Prostate gland (tissue), 2 donors: ENCODE measurements at regions not wholly inside any gene's neighbourhood (a gene's known extent, or its start where the extent isn't known, plus 50 kb on each side); places are given as distances from the start of the nearest gene placed in this dataset.

Experiments used
- POLR2A ChIP-seq: fragments of 450-650 bp; IDR thresholded peaks from one replicate; pipeline ENCODE4 v1.6.1; 2016; ENCODE audit warnings: antibody characterized with exemption, mild to moderate bottlenecking
- POLR2AphosphoS5 ChIP-seq: sonication (generic); formaldehyde crosslinking; IDR thresholded peaks from one replicate; pipeline ENCODE4 v1.6.1; 2017; ENCODE audit warnings: antibody characterized with exemption
- TF ChIP-seq, protein P1 (sequence below), 4 experiments: fragments of 200-600 bp in 2 of 4; fragments of 450-650 bp in 2 of 4; sonication (generic) in 2 of 4; IDR thresholded peaks; 1 replicate in 3 of 4; 2 replicates in 1 of 4; pipeline ENCODE4 v1.5.1; 2016 to 2019; ENCODE audit warnings: antibody characterized with exemption in 4 of 4, mild to moderate bottlenecking in 2 of 4, moderate library complexity in 2 of 4

DNA sequence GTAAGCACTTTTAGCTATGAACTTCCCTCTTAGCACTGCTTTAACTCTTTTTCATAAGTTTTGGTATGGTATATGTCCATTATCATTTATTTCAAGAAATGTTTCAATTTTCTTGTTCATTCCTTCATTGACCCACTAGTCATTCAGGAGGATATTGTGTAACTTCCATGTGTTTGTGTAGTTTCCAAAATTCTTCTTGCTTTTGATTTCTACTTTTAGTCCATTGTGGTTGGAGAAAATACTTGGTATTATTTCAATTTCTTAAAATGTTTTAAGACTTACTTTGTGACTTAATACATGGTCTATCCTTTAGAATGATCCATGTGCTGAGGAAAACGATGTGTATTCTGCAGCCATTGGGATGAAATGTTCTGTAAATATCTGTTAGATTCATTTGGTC is 176.5 kb downstream of the CENPW start:
- TF ChIP-seq, protein P1, sequence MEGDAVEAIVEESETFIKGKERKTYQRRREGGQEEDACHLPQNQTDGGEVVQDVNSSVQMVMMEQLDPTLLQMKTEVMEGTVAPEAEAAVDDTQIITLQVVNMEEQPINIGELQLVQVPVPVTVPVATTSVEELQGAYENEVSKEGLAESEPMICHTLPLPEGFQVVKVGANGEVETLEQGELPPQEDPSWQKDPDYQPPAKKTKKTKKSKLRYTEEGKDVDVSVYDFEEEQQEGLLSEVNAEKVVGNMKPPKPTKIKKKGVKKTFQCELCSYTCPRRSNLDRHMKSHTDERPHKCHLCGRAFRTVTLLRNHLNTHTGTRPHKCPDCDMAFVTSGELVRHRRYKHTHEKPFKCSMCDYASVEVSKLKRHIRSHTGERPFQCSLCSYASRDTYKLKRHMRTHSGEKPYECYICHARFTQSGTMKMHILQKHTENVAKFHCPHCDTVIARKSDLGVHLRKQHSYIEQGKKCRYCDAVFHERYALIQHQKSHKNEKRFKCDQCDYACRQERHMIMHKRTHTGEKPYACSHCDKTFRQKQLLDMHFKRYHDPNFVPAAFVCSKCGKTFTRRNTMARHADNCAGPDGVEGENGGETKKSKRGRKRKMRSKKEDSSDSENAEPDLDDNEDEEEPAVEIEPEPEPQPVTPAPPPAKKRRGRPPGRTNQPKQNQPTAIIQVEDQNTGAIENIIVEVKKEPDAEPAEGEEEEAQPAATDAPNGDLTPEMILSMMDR (IDR thresholded peaks at IDR 0.05) = no peak
- TF ChIP-seq POLR2A = no peak
- TF ChIP-seq POLR2AphosphoS5 = no peak
